Testis (tissue), 2 donors: ENCODE measurements at regions not wholly inside any gene's neighbourhood (a gene's known extent, or its start where the extent isn't known, plus 50 kb on each side); places are given as distances from the start of the nearest gene placed in this dataset.
"Not testable (repeated sequence)": the region's sequence is repeated elsewhere in the genome, so short reads cannot be mapped to it uniquely, and the experiment has no call there.

Source experiments
- POLR2A ChIP-seq: fragments of 450-650 bp; IDR thresholded peaks from one replicate; pipeline ENCODE4 v1.6.1; 2017; ENCODE audit warnings: antibody characterized with exemption, mild to moderate bottlenecking, moderate library complexity
- TF ChIP-seq, protein P1 (sequence below), 3 experiments: fragments of 450-650 bp in 2 of 3; fragments of 200-600 bp in 1 of 3; sonication (generic) in 1 of 3; IDR thresholded peaks; one replicate each; pipeline ENCODE4 v1.5.1; 2016 to 2019; ENCODE audit warnings: antibody characterized with exemption in 3 of 3, mild to moderate bottlenecking in 2 of 3, moderate library complexity in 1 of 3

DNA sequence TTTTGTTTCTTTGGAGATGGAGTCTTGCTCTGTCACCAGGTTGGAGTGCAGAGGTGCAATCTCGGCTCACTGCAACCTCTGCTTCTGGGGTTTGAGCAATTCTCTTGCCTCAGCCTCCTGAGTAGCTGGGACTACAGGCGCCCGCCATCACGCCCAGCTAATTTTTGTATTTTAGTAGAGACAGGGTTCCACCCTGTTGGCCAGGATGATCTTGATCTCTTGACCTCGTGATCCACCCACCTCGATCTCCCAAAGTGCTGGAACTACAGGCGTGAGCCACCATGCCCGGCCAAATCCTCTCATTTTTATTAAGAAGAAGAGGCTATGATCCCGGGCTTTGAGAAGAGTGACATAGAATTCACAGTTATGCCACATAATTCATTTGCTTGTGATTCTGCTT lies 1178.4 kb downstream of the NSUN3 start:
- TF ChIP-seq, protein P1, sequence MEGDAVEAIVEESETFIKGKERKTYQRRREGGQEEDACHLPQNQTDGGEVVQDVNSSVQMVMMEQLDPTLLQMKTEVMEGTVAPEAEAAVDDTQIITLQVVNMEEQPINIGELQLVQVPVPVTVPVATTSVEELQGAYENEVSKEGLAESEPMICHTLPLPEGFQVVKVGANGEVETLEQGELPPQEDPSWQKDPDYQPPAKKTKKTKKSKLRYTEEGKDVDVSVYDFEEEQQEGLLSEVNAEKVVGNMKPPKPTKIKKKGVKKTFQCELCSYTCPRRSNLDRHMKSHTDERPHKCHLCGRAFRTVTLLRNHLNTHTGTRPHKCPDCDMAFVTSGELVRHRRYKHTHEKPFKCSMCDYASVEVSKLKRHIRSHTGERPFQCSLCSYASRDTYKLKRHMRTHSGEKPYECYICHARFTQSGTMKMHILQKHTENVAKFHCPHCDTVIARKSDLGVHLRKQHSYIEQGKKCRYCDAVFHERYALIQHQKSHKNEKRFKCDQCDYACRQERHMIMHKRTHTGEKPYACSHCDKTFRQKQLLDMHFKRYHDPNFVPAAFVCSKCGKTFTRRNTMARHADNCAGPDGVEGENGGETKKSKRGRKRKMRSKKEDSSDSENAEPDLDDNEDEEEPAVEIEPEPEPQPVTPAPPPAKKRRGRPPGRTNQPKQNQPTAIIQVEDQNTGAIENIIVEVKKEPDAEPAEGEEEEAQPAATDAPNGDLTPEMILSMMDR (IDR thresholded peaks at IDR 0.05), result not testable (repeated sequence)
- not testable (repeated sequence) for TF ChIP-seq POLR2A
